HL-60 (cell line): ENCODE measurements at regions not wholly inside any gene's neighbourhood (a gene's known extent, or its start where the extent isn't known, plus 50 kb on each side); places are given as distances from the start of the nearest gene placed in this dataset.

ENCODE experiments used
- CTCF ChIP-seq: IDR thresholded peaks from one replicate; pipeline ENCODE4 v1.5.1; 2011; ENCODE audit warnings: low read length, control low read depth, inconsistent platforms; ENCODE audit not compliant: insufficient read depth
- POLR2AphosphoS5 ChIP-seq: IDR thresholded peaks from 2 replicates; pipeline ENCODE4 v1.6.1; 2012; ENCODE audit warnings: low read depth
- REST ChIP-seq: IDR thresholded peaks from 2 replicates; pipeline ENCODE4 v1.6.1; 2012; ENCODE audit warnings: low read depth; ENCODE audit not compliant: insufficient replicate concordance

GRCh38 chr10:110401401-110402076, 96.2 kb upstream of the DUSP5 start:
- TF ChIP-seq CTCF: no peak
- TF ChIP-seq POLR2AphosphoS5: no peak
- no peak for TF ChIP-seq REST
